Chondrocyte (in vitro differentiated cells): ENCODE measurements at regions not wholly inside any gene's neighbourhood (a gene's known extent, or its start where the extent isn't known, plus 50 kb on each side); places are given as distances from the start of the nearest gene placed in this dataset.

Experiments
- DNase-seq: peaks from one replicate; pipeline ENCODE4 v3.0.0; 2021; ENCODE audit warnings: mixed read lengths, low spot score
- H3K27ac Mint-ChIP-seq: one replicate; pipeline ENCODE4 v1.8.0; 2021; ENCODE audit warnings: mild to moderate bottlenecking, moderate library complexity, mixed read lengths; ENCODE audit not compliant: unreplicated experiment
- H3K27me3 Mint-ChIP-seq: 2 replicates; pipeline ENCODE4 v1.8.0; 2021; ENCODE audit warnings: low read depth, mixed read lengths
- H3K36me3 Mint-ChIP-seq: 2 replicates; pipeline ENCODE4 v1.8.0; 2021; ENCODE audit warnings: low read depth, mixed read lengths
- H3K4me1 Mint-ChIP-seq: 2 replicates; pipeline ENCODE4 v1.8.0; 2021; ENCODE audit warnings: low read depth, mild to moderate bottlenecking, mixed read lengths
- H3K4me3 Mint-ChIP-seq: one replicate; pipeline ENCODE4 v1.8.0; 2021; ENCODE audit warnings: mild to moderate bottlenecking, moderate library complexity, mixed read lengths; ENCODE audit not compliant: unreplicated experiment
- H3K9me3 Mint-ChIP-seq: 2 replicates; pipeline ENCODE4 v1.8.0; 2021; ENCODE audit warnings: low read depth, mixed read lengths
- TF ChIP-seq, protein P1 (sequence below): fragments of 200-600 bp; sonication (generic); IDR thresholded peaks from 2 replicates; pipeline ENCODE4 v1.5.0; 2021; ENCODE audit warnings: antibody characterized with exemption, mild to moderate bottlenecking, moderate library complexity

DNA sequence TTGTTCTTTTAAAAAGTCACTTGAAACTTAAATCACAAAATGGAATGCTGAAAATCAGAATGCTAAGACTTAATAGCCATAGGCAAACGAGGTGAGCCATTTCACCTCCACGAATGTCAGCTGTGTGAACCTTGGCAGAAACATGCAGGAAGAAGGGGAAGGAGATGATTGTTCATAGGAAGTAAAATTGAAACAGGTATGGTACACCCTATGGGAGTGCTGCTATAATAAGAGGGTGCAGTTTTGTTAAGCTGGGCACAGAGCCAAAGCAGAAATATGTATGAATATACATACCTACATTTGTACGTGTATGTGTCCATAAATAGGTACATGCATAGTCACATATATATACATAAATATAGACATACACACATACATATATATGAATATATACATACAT lies 51.0 kb upstream of the SPINK5 start:
- H3K9me3 Mint-ChIP-seq: no peaks in the 10 kb centered on the region
- H3K27me3 Mint-ChIP-seq: no peaks in the 10 kb centered on the region
- no peak for DNase-seq
- no peak overlapping the region for H3K27ac Mint-ChIP-seq
- peaks cover 8% of the 10 kb centered on the region for H3K4me1 Mint-ChIP-seq
- H3K36me3 Mint-ChIP-seq: peaks cover 3% of the 10 kb centered on the region
- H3K4me3 Mint-ChIP-seq: no peak overlapping the region
- TF ChIP-seq, protein P1, sequence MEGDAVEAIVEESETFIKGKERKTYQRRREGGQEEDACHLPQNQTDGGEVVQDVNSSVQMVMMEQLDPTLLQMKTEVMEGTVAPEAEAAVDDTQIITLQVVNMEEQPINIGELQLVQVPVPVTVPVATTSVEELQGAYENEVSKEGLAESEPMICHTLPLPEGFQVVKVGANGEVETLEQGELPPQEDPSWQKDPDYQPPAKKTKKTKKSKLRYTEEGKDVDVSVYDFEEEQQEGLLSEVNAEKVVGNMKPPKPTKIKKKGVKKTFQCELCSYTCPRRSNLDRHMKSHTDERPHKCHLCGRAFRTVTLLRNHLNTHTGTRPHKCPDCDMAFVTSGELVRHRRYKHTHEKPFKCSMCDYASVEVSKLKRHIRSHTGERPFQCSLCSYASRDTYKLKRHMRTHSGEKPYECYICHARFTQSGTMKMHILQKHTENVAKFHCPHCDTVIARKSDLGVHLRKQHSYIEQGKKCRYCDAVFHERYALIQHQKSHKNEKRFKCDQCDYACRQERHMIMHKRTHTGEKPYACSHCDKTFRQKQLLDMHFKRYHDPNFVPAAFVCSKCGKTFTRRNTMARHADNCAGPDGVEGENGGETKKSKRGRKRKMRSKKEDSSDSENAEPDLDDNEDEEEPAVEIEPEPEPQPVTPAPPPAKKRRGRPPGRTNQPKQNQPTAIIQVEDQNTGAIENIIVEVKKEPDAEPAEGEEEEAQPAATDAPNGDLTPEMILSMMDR: no peak

DNA sequence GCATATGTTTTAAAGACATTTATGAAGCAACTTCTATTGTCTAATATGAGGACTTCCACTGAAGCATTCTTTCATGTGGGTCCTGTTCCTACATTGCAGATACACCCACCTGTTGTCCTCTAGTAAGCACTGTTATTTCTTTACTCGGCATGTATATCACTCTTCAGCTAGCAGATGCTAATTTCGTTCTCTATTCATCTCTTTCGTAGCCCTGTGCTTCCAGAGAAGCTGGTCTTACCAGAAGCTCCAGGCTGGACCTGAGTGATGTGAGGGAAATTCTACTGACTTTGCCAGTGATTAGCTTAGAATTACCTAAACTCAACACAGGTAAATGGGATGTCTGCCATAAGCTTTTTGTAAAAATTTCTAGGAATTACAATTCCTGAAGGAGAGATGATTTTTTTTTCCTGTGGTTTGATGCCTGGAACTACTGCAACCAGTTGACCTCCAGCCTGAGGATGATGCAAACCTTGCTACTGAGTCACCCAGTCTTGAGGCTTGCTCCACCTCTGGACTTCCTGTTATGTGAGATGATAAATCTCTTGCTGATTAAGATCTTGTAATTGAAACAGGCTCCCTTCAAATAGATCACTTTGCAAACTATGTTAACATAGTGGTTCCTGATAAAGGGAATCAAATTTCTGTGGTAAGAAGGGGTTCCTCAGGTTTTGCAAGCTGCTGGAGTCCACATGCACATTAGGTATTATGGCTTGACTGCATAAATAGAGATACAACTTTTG lies 52.2 kb upstream of the SPINK5 start:
- Mint-ChIP-seq H3K9me3 (peaks cover under 1% of the 10 kb centered on the region), H3K36me3 (peaks cover 3% of the 10 kb centered on the region), H3K27me3 (no peaks in the 10 kb centered on the region), H3K4me3 (no peak overlapping the region), H3K27ac (no peak overlapping the region), H3K4me1 (peaks cover 8% of the 10 kb centered on the region)
- TF ChIP-seq, protein P1: no peak
- DNase-seq: no peak

DNA sequence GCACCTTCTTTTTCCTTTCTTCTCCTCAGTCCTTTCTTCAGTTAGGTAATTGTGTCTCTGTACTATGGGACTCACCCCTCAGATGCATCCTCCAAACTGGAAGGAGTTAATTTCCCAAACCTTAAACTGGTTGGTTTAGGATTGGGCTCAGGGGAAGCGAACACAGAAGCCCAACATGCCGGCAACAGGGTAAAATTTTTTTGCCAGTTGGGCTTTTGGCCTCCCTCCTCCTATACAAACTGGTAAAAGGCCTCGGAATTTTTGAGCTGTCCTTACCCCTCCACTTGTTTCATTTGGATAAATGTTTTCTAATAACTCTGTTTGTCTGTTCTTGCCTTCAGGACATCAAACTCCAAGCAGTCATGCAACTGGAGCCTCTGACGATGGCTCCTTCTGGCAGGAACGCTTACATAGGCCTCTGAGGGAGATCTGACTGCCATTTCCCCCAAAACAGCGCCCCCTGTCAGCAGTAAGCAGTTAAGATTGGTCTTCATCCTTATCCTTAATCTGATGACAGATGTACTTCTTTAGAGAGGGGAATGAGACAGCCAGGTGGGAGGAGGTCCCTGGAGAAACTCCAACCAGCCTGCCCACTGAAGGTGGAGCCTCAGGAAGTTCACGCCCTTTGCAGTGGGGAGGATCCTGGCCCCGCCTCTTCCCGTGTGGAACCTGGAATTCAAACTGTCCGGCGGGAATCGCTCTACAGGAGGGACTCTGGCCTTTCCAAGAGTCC lies 57.8 kb upstream of the SPINK5 start:
- Mint-ChIP-seq H3K4me3 (no peak overlapping the region), H3K9me3 (peaks cover 15% of the 10 kb centered on the region), H3K4me1 (no peaks in the 10 kb centered on the region), H3K36me3 (peaks cover 17% of the 10 kb centered on the region), H3K27me3 (no peaks in the 10 kb centered on the region), H3K27ac (no peak overlapping the region)
- DNase-seq: no peak
- TF ChIP-seq, protein P1: peak; percentile 26

DNA sequence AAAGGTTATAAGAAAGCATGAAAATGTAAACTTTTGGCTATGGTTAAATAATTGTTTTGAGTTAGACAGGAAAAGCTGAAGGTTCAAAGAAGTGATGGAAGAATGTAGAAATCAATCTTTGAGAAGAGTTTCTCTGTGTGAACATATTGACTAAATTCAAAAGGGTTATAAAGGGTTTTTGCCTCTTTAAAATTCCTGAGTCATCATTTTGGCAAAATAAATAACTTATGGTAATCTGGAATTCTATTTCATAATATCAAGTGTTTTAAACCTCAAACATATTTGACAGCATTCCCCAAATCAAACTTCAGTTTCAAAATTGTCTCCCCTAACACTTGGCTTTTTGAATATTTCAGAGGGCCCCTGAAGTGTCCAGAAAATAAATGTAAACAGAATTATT lies 60.6 kb upstream of the SPINK5 start:
- no peak for DNase-seq
- peaks cover 23% of the 10 kb centered on the region for H3K36me3 Mint-ChIP-seq
- peaks cover 3% of the 10 kb centered on the region for H3K4me1 Mint-ChIP-seq
- H3K27me3 Mint-ChIP-seq: no peaks in the 10 kb centered on the region
- peaks cover 28% of the 10 kb centered on the region for H3K9me3 Mint-ChIP-seq
- no peak overlapping the region for H3K4me3 Mint-ChIP-seq
- no peak overlapping the region for H3K27ac Mint-ChIP-seq
- TF ChIP-seq, protein P1: no peak

DNA sequence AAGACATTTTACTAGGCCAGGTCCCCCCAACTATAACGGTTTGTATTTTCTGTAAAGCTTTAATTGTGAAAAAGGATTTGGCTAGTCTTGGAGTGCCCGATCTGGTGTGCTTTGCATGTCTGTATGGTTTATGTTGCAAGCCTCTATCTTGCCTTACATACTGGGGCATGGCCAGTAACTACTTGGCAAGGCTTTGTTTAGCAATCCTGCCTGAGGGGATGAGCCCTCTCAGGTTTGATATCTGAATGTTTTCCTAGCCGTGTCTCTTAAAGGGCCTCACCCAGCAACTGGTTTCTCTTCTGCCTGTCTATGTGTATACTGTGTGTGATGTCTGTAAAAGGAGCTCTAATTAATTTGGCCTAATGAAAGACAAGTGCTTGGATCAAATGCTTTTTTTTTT lies 61.3 kb upstream of the SPINK5 start:
- peaks cover 30% of the 10 kb centered on the region for H3K9me3 Mint-ChIP-seq
- TF ChIP-seq, protein P1: no peak
- no peak overlapping the region for H3K4me3 Mint-ChIP-seq
- peaks cover 23% of the 10 kb centered on the region for H3K36me3 Mint-ChIP-seq
- peaks cover 3% of the 10 kb centered on the region for H3K4me1 Mint-ChIP-seq
- DNase-seq: no peak
- H3K27me3 Mint-ChIP-seq: no peaks in the 10 kb centered on the region
- no peak overlapping the region for H3K27ac Mint-ChIP-seq
